ENCODE measurements at regions not wholly inside any gene's neighbourhood (a gene's known extent, or its start where the extent isn't known, plus 50 kb on each side); places are given as distances from the start of the nearest gene placed in this dataset.

DNA sequence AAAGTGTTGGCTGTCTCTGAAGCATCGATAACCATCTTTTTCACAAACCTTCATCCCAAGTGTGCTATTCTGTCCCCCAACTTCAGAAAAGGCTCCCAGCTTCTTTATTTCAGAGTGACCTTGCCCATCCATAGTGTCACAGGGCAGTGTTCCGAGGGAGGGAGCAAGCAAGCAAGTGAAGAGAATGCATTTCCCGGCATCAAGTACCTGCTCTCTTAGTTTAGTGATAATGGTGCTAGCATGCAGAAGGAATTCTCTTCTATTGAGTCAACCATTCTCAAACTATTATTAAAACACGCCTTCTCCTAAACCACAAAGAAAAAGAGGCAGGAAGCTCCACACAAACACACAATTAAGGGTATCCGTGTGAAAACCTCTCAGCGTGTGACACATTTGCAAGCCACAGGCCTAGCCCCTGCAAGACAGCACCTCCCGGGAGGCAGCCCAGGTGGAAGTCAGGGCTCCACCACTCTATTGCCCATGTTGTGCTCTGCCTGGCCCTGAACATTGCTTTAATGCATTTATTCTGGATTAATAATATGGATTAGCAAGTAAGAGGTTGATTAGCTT lies 504.9 kb downstream of the GALR1 start:
- Histone ChIP-seq H3K4me3 (no peak overlapping the region), H3K27ac (no peak overlapping the region)
- no peak for DNase-seq (ENCODE audit: low spot score)
- no peak for TF ChIP-seq CTCF (IDR thresholded peaks at IDR 0.05)

- no peak for TF ChIP-seq CTCF (IDR thresholded peaks at IDR 0.05)
- Histone ChIP-seq H3K27ac (no peak overlapping the region), H3K4me3 (no peak overlapping the region)
- DNase-seq (ENCODE audit: low spot score): no peak
Measured at GRCh38 chr18:77755187-77755586, 505.5 kb downstream of the GALR1 start.

GRCh38 chr18:77761332-77761731 lies 511.7 kb downstream of the GALR1 start:
- Histone ChIP-seq H3K27ac (no peak overlapping the region), H3K4me3 (no peak overlapping the region)
- DNase-seq (ENCODE audit: low spot score): no peak
- TF ChIP-seq CTCF (IDR thresholded peaks at IDR 0.05): no peak

DNA sequence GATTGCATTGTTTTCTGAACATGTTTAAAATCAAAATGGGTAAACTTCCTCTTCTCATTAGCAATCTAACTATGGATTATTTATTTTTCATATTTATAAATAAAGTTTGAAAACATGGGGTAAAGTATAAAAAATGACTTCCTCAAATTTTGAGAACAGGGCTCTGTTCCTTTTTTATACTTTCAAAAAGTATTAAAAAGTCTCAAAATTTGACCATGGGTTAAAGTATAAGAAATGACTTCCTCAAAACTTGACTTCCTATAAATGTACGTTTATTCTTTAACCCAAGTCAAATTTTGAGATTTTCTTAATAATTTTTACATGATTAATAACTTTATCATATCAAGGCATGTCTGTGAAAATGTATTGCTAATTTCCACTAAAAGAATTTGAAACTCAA lies 512.4 kb downstream of the GALR1 start:
- TF ChIP-seq CTCF (IDR thresholded peaks at IDR 0.05): no peak

DNA sequence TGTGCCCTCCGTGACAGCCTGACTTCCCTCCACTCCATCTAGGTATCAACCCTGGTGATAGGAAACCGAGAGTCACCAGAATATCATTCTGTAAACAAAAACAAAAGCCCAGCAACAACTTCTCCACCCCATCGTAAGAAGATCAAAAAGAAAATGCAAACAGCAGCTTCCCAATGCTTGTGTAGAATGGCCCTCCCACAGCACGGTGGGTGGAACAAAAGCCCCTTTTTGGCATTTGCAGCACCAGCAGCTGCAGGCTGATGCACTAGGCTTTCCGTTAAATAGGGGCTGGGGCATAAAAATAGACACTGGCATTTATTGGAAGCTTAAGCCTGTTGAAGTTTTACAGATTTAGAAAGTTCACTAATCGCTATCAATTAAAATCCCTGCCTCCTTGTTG lies 513.0 kb downstream of the GALR1 start:
- DNase-seq (ENCODE audit: low spot score): no peak

More for the DNA sequence above, 512.4 kb downstream of the GALR1 start:
- DNase-seq (ENCODE audit: low spot score): no peak
- Histone ChIP-seq H3K27ac (no peak overlapping the region), H3K4me3 (no peak overlapping the region)

DNA sequence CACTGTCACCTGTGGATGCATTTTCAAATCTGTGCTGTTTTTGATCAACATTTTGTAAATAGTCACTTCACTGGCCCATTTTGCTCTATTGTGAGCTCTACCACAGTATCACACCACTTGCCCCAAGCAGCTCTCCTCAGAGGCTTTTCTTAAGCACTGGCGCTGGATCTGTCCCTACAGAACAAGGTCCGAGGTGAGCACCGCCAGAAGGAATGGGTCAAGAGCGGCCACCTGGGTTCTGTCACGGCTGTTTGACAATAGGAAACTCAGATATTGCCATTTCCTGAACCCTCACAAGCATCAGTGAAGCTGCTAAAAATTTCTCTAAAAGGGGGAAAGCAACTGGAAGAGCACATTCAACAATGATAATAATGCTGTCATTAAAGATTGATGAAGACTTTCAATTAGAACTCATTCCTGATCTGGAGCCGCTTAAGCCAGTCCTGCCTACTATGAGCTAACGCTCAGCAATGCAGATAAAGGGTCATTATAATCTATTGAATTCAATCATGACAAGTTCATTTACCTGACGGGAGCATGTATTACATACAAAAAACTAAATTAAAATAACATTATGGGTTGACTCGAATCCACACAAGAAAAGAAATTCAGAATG lies 514.0 kb downstream of the GALR1 start:
- no peak overlapping the region for H3K27ac ChIP-seq
- no peak for DNase-seq (ENCODE audit: low spot score)
- no peak for TF ChIP-seq CTCF (IDR thresholded peaks at IDR 0.05)
- H3K4me3 ChIP-seq: no peak overlapping the region

More for the DNA sequence above, 513.0 kb downstream of the GALR1 start:
- Histone ChIP-seq H3K4me3 (no peak overlapping the region), H3K27ac (no peak overlapping the region)
- no peak for TF ChIP-seq CTCF (IDR thresholded peaks at IDR 0.05)

GRCh38 chr18:77765468-77765867 lies 515.8 kb downstream of the GALR1 start:
- Histone ChIP-seq H3K4me3 (no peak overlapping the region), H3K27ac (no peak overlapping the region)
- no peak for TF ChIP-seq CTCF (IDR thresholded peaks at IDR 0.05)
- no peak for DNase-seq (ENCODE audit: low spot score)

Data from coronary artery (tissue), 2 donors.